ENCODE measurements at regions not wholly inside any gene's neighbourhood (a gene's known extent, or its start where the extent isn't known, plus 50 kb on each side); places are given as distances from the start of the nearest gene placed in this dataset.

DNA sequence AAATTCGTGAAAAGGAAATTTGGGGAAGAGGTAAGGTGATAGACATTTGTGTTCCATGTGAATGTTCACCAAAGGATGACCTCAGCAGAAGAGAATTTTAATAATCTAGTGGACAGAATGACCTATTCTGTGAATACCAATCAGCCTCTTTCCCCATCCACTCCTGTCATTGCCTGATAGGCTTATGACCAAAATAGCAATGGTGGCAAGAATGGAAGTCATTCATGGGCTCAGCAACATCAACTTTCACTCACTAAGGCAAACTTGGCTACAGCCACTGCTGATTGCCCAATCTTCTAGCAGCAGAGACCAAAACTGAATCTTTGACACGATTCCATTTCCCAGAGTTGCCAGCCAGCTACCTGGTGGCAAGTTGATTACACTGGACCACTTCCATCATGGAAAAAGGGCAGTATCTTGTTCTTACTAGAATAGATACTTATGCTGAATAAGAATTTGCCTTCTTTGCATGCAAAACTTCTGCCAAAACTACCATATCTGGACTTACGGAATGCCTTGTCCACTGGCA lies 348.7 kb upstream of the PBX1 start:
- in situ Hi-C loops (cut with MboI): no loop called here
- TF ChIP-seq EZH2phosphoT487 (IDR thresholded peaks at IDR 0.05; ENCODE audit: insufficient read depth, low read depth): no peak
- no peak for TF ChIP-seq EZH2 (IDR thresholded peaks at IDR 0.05; ENCODE audit: insufficient read depth, poor library complexity, severe bottlenecking)
- 40 to 53% methylated on average over 3 of the region's 3 CpGs for WGBS, 2 experiments (ENCODE audit: low coverage in 1 of 2, low lambda C conversion rate in 2 of 2, missing lambda C conversion rate in 2 of 2)

DNA sequence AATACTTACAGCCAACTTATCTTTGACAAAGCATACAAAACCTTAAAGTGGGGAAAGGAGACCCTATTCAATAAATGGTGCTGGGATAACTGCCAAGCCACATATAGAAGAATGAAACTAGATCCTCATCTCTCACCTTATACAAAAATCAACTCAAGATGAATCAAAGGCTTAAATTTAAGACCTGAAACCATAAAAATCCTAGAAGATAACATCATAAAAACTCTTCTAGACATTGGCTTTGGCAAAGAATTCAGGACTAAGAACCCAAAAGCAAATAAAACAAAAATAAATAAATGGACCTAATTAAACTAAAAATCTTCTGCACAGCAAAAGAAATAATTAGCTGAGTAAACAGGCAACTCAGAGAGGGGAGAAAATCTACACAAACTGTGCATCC lies 335.6 kb upstream of the PBX1 start:
- Histone ChIP-seq H3F3A (ENCODE audit: insufficient read depth) (no peaks in the 10 kb centered on the region), H2AFZ (no peak overlapping the region), H3K4me1 (ENCODE audit: insufficient read depth) (no peaks in the 10 kb centered on the region), H3K9me2 (ENCODE audit: insufficient read depth) (no peaks in the 10 kb centered on the region), H3K27me3 (replicated peaks; ENCODE audit: insufficient read depth) (no peaks in the 10 kb centered on the region), H3K79me2 (ENCODE audit: insufficient read depth) (no peaks in the 10 kb centered on the region), H3K9ac (no peak overlapping the region), H3K4me2 (ENCODE audit: unreplicated experiment) (no peak overlapping the region), H3K9me3 (ENCODE audit: low read depth) (no peaks in the 10 kb centered on the region), H4K20me1 (ENCODE audit: insufficient read depth) (no peaks in the 10 kb centered on the region), H3K4me3 (no peak overlapping the region), H3K27ac (no peak overlapping the region), H3K36me3 (ENCODE audit: low read depth) (no peaks in the 10 kb centered on the region)
- TF ChIP-seq EZH2phosphoT487 (IDR thresholded peaks at IDR 0.05; ENCODE audit: insufficient read depth, low read depth) (no peak), EZH2 (IDR thresholded peaks at IDR 0.05; ENCODE audit: insufficient read depth, poor library complexity, severe bottlenecking) (no peak)
- in situ Hi-C loops (cut with MboI): no loop called here
- no peak for DNase-seq

More for the DNA sequence above, 348.7 kb upstream of the PBX1 start:
- Histone ChIP-seq H3K27ac (no peak overlapping the region), H3K9me3 (ENCODE audit: low read depth) (no peaks in the 10 kb centered on the region), H3K4me2 (ENCODE audit: unreplicated experiment) (no peak overlapping the region), H3K27me3 (replicated peaks; ENCODE audit: insufficient read depth) (no peaks in the 10 kb centered on the region), H3K36me3 (ENCODE audit: low read depth) (no peaks in the 10 kb centered on the region), H2AFZ (no peak overlapping the region), H3K79me2 (ENCODE audit: insufficient read depth) (no peaks in the 10 kb centered on the region), H3F3A (ENCODE audit: insufficient read depth) (no peaks in the 10 kb centered on the region), H4K20me1 (ENCODE audit: insufficient read depth) (no peaks in the 10 kb centered on the region), H3K9ac (no peak overlapping the region), H3K4me1 (ENCODE audit: insufficient read depth) (no peaks in the 10 kb centered on the region), H3K9me2 (ENCODE audit: insufficient read depth) (no peaks in the 10 kb centered on the region), H3K4me3 (no peak overlapping the region)
- DNase-seq: no peak

DNA sequence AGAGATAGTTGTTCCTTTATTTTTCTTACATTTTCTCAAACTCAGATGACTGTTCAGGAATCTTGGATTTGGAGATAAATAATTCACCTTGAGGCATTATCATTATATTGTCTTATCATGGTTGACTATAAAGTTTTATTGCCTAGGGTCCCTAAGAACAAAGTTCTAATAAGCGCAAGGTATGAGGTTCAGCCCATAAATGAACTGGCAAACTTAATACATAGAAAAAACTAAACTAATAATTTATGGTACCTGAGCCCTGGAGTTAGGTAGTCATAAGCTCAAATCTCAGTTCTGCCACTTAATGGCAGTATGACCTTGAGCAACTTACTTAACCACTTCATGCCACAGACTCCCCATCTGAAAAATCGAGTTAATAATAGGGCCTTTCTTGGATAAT lies 334.0 kb upstream of the PBX1 start:
- H3K4me1 ChIP-seq (ENCODE audit: insufficient read depth): no peaks in the 10 kb centered on the region
- H3K9ac ChIP-seq: no peak overlapping the region
- H3K9me2 ChIP-seq (ENCODE audit: insufficient read depth): no peaks in the 10 kb centered on the region
- no peak overlapping the region for H2AFZ ChIP-seq
- in situ Hi-C loops (cut with MboI): no loop called here
- WGBS, 2 experiments (ENCODE audit: low coverage in 1 of 2, low lambda C conversion rate in 2 of 2, missing lambda C conversion rate in 2 of 2): 52 to 64% methylated on average over 2 of the region's 2 CpGs
- H3K27ac ChIP-seq: no peak overlapping the region
- no peaks in the 10 kb centered on the region for H3K9me3 ChIP-seq (ENCODE audit: low read depth)
- H3K4me2 ChIP-seq (ENCODE audit: unreplicated experiment): no peak overlapping the region
- no peaks in the 10 kb centered on the region for H4K20me1 ChIP-seq (ENCODE audit: insufficient read depth)
- H3F3A ChIP-seq (ENCODE audit: insufficient read depth): no peaks in the 10 kb centered on the region
- no peak for TF ChIP-seq EZH2phosphoT487 (IDR thresholded peaks at IDR 0.05; ENCODE audit: insufficient read depth, low read depth)
- TF ChIP-seq EZH2 (IDR thresholded peaks at IDR 0.05; ENCODE audit: insufficient read depth, poor library complexity, severe bottlenecking): no peak
- no peak overlapping the region for H3K4me3 ChIP-seq
- no peaks in the 10 kb centered on the region for H3K36me3 ChIP-seq (ENCODE audit: low read depth)
- no peaks in the 10 kb centered on the region for H3K79me2 ChIP-seq (ENCODE audit: insufficient read depth)
- H3K27me3 ChIP-seq (replicated peaks; ENCODE audit: insufficient read depth): no peaks in the 10 kb centered on the region
- DNase-seq: no peak

DNA sequence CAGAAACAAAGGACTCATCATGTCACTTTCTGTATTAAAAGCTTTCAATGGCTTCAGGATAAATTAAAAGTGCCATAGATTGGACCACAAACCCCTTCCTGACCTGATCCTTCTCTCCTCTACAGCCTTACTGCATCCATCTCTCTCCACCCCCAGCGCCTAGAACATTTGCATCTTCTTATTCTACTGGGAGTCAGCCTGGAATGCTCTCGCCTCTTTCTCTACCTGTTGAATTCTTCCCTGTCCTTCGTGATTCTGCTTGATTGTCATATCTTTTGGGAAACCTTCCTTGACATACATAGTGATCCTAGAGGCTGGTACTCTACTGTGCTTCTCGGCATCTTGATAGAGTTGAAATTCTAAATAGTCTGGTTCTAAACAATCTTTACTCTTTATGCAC lies 332.0 kb upstream of the PBX1 start:
- H3K79me2 ChIP-seq (ENCODE audit: insufficient read depth): no peaks in the 10 kb centered on the region
- H3K4me3 ChIP-seq: no peak overlapping the region
- H3K4me2 ChIP-seq (ENCODE audit: unreplicated experiment): no peak overlapping the region
- no peaks in the 10 kb centered on the region for H3K36me3 ChIP-seq (ENCODE audit: low read depth)
- TF ChIP-seq EZH2phosphoT487 (IDR thresholded peaks at IDR 0.05; ENCODE audit: insufficient read depth, low read depth): no peak
- TF ChIP-seq EZH2 (IDR thresholded peaks at IDR 0.05; ENCODE audit: insufficient read depth, poor library complexity, severe bottlenecking): no peak
- H3K27me3 ChIP-seq (replicated peaks; ENCODE audit: insufficient read depth): no peaks in the 10 kb centered on the region
- no peak for DNase-seq
- H3K4me1 ChIP-seq (ENCODE audit: insufficient read depth): no peaks in the 10 kb centered on the region
- H3K9me3 ChIP-seq (ENCODE audit: low read depth): no peaks in the 10 kb centered on the region
- no peaks in the 10 kb centered on the region for H3F3A ChIP-seq (ENCODE audit: insufficient read depth)
- no peak overlapping the region for H2AFZ ChIP-seq
- no peak overlapping the region for H3K27ac ChIP-seq
- in situ Hi-C loops (cut with MboI): no loop called here
- no peaks in the 10 kb centered on the region for H4K20me1 ChIP-seq (ENCODE audit: insufficient read depth)
- no peak overlapping the region for H3K9ac ChIP-seq
- WGBS, 2 experiments (ENCODE audit: low coverage in 1 of 2, low lambda C conversion rate in 2 of 2, missing lambda C conversion rate in 2 of 2): 56 to 66% methylated on average over 4 of the region's 4 CpGs
- H3K9me2 ChIP-seq (ENCODE audit: insufficient read depth): no peaks in the 10 kb centered on the region

DNA sequence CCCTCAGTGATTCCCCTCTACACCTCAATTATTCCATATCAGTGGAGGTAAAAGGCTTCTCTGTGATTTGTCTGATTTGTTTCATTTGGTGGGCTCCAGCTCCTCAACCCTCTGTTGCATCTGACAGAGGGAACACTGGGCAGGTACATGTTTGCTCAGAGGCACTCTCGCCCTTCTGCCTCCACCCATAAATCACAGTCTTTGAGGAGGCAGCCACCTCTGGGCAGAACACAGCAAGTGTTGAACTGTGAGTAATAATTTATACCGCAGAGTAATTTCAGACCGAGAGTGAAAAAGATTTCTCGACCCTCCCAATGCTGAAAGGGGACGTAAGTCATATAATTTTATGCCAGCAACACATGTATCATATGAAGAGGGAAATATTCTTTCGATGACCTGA lies 330.1 kb upstream of the PBX1 start:
- no peaks in the 10 kb centered on the region for H3K9me2 ChIP-seq (ENCODE audit: insufficient read depth)
- no peak overlapping the region for H3K27ac ChIP-seq
- H3K4me3 ChIP-seq: no peak overlapping the region
- H3K9me3 ChIP-seq (ENCODE audit: low read depth): no peaks in the 10 kb centered on the region
- DNase-seq: no peak
- no peak for TF ChIP-seq EZH2phosphoT487 (IDR thresholded peaks at IDR 0.05; ENCODE audit: insufficient read depth, low read depth)
- TF ChIP-seq EZH2 (IDR thresholded peaks at IDR 0.05; ENCODE audit: insufficient read depth, poor library complexity, severe bottlenecking): no peak
- 3 to 5% methylated on average over 6 of the region's 6 CpGs for WGBS, 2 experiments (ENCODE audit: low coverage in 1 of 2, low lambda C conversion rate in 2 of 2, missing lambda C conversion rate in 2 of 2)
- no peak overlapping the region for H3K9ac ChIP-seq
- no peaks in the 10 kb centered on the region for H3F3A ChIP-seq (ENCODE audit: insufficient read depth)
- H3K79me2 ChIP-seq (ENCODE audit: insufficient read depth): no peaks in the 10 kb centered on the region
- no peak overlapping the region for H3K4me2 ChIP-seq (ENCODE audit: unreplicated experiment)
- H3K27me3 ChIP-seq (replicated peaks; ENCODE audit: insufficient read depth): no peaks in the 10 kb centered on the region
- no peaks in the 10 kb centered on the region for H4K20me1 ChIP-seq (ENCODE audit: insufficient read depth)
- H3K36me3 ChIP-seq (ENCODE audit: low read depth): no peaks in the 10 kb centered on the region
- no peaks in the 10 kb centered on the region for H3K4me1 ChIP-seq (ENCODE audit: insufficient read depth)
- in situ Hi-C loops (cut with MboI): no loop called here
- no peak overlapping the region for H2AFZ ChIP-seq
